ENCODE measurements at regions not wholly inside any gene's neighbourhood (a gene's known extent, or its start where the extent isn't known, plus 50 kb on each side); places are given as distances from the start of the nearest gene placed in this dataset.

DNA sequence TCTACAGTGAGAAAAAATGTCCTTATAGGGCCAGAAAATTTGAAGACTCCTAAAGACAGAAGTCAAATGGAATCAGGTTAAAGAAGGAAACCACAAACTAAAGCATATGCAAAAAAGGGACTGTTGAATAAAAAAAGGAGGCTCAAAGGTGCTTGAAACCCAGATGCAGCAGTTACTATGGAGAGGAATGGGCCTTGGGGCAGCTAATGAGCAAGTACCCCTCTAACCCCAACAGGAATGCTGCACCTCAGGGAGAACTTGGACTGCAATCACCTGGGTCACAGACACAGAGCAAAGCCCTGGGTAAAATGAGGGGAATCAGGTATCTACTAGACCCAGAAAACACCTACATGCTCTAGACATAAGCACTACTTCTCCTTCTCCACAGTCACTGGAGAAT lies 313.9 kb downstream of the UBE3D start:
- Histone ChIP-seq H3K4me3 (no peak overlapping the region), H3K4me1 (no peaks in the 10 kb centered on the region), H3K9me3 (no peaks in the 10 kb centered on the region), H3K36me3 (no peaks in the 10 kb centered on the region), H3K27me3 (no peaks in the 10 kb centered on the region), H3K27ac (no peak overlapping the region)
- DNase-seq (ENCODE audit: low spot score in 2 of 2) = no peak
- TF ChIP-seq, protein P1, sequence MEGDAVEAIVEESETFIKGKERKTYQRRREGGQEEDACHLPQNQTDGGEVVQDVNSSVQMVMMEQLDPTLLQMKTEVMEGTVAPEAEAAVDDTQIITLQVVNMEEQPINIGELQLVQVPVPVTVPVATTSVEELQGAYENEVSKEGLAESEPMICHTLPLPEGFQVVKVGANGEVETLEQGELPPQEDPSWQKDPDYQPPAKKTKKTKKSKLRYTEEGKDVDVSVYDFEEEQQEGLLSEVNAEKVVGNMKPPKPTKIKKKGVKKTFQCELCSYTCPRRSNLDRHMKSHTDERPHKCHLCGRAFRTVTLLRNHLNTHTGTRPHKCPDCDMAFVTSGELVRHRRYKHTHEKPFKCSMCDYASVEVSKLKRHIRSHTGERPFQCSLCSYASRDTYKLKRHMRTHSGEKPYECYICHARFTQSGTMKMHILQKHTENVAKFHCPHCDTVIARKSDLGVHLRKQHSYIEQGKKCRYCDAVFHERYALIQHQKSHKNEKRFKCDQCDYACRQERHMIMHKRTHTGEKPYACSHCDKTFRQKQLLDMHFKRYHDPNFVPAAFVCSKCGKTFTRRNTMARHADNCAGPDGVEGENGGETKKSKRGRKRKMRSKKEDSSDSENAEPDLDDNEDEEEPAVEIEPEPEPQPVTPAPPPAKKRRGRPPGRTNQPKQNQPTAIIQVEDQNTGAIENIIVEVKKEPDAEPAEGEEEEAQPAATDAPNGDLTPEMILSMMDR (IDR thresholded peaks at IDR 0.05) = no peak
- intact Hi-C loops (cut with DNase I) = no loop called here

DNA sequence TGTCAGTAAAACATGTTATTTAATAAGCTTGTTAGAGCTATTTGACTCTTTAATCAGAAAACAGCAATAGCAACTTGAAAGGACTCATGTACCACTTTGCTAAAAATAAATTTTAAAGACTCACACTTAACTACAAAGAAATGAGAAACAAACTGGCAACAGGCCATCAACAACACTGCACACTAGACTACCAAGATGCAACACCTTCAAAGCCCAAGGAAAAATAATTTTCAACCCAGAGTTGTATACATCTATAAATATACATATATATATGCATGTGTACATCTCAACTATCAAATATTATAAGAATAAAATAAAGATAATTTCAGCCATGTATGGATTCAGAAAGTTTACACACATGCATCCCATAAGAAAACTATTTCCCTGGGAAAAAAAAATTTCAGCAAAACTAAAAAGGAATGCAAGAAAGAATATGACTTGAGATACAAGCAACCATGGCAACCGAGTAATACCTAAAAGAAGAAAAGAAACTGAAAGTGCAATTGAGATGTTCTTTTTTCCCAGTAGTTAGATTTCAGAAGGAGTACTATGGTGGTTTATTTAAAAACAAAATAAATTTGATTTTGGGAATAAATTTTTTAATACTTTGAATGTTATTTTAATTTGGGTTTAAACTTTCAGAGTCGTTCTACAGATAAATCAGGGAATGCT lies 303.8 kb downstream of the UBE3D start:
- Histone ChIP-seq H3K36me3 (no peaks in the 10 kb centered on the region), H3K27ac (no peak overlapping the region), H3K4me1 (no peaks in the 10 kb centered on the region), H3K4me3 (no peak overlapping the region), H3K9me3 (no peaks in the 10 kb centered on the region), H3K27me3 (no peaks in the 10 kb centered on the region)
- no peak for DNase-seq (ENCODE audit: low spot score in 2 of 2)
- intact Hi-C loops (cut with DNase I) = no loop called here
- TF ChIP-seq, protein P1 (IDR thresholded peaks at IDR 0.05) = no peak

DNA sequence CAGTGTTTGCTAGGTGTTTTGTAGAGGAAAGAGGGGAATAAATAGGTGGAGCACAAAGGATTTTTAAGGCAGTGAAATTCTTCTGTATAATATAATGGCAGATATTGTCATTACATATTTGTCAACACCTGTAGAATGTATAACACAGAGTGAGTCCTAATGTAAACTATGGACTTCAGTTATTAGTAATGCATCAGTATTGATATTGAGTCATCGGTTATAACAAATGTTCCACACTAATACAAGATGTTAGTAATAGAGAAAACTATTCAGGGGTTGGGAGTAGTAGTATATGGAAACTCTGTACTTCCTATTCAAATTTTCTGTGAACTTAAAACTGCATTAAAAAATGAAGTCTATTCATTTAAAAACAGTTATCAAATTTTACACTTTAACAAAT lies 299.2 kb downstream of the UBE3D start:
- Histone ChIP-seq H3K27ac (no peak overlapping the region), H3K36me3 (no peaks in the 10 kb centered on the region), H3K4me1 (no peaks in the 10 kb centered on the region), H3K9me3 (no peaks in the 10 kb centered on the region), H3K4me3 (no peak overlapping the region), H3K27me3 (no peaks in the 10 kb centered on the region)
- no peak for DNase-seq (ENCODE audit: low spot score in 2 of 2)
- intact Hi-C loops (cut with DNase I) = no loop called here
- TF ChIP-seq, protein P1 (IDR thresholded peaks at IDR 0.05) = no peak

DNA sequence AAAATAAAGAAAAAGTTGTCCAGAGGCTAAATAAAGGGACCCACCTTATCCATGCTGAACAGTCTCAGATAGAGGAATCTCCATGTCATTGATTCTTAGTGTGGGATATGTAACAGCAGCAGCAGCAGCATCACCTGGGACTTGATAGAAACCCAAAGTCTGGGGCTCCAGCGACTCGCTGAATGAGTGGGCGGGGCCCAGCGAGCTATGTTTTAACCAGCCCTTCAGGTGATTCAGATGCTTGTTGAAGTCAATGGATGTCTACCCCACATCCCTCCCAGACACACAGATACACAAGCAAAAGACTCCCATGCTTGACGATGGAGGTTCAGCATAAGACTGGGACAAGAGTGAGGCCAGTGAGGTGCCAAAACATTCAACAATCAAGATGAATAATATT lies 298.6 kb downstream of the UBE3D start:
- intact Hi-C loops (cut with DNase I) = no loop called here
- DNase-seq (ENCODE audit: low spot score in 2 of 2) = no peak
- no peak overlapping the region for H3K4me3 ChIP-seq
- H3K27ac ChIP-seq = no peak overlapping the region
- no peaks in the 10 kb centered on the region for H3K4me1 ChIP-seq
- H3K36me3 ChIP-seq = no peaks in the 10 kb centered on the region
- no peaks in the 10 kb centered on the region for H3K27me3 ChIP-seq
- H3K9me3 ChIP-seq = no peaks in the 10 kb centered on the region
- TF ChIP-seq, protein P1 (IDR thresholded peaks at IDR 0.05) = no peak

DNA sequence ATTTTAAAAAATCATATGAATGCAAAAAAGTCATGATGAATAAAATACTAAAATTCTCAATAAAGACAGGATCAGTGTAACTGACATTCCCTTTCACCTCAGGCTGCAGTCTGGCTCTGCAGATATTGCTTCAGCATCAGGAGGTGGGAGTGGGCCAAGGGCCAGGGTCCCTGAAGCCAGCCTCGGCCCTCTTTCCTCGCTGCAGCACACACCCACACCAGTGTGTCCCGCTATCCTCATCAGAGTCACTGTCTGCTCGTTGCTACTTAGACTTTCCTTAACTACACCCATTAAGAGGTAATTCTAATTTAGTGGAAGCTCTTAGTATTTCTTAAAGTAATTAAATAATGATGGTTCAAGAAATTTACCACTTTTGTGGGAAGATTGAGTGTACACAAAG lies 298.2 kb downstream of the UBE3D start:
- Histone ChIP-seq H3K27me3 (no peaks in the 10 kb centered on the region), H3K4me1 (no peaks in the 10 kb centered on the region), H3K36me3 (no peaks in the 10 kb centered on the region), H3K4me3 (no peak overlapping the region), H3K27ac (no peak overlapping the region), H3K9me3 (no peaks in the 10 kb centered on the region)
- intact Hi-C loops (cut with DNase I) = no loop called here
- TF ChIP-seq, protein P1 (IDR thresholded peaks at IDR 0.05) = no peak
- DNase-seq (ENCODE audit: low spot score in 2 of 2) = no peak

Measured in ascending aorta (tissue), 2 donors.